Nephron (organoid): ENCODE measurements at regions not wholly inside any gene's neighbourhood (a gene's known extent, or its start where the extent isn't known, plus 50 kb on each side); places are given as distances from the start of the nearest gene placed in this dataset.

ENCODE experiments used
- H3K27ac Mint-ChIP-seq, 3 experiments: 2 replicates each; pipeline ENCODE4 v1.8.0; 2020; ENCODE audit warnings: mixed read lengths in 3 of 3, mild to moderate bottlenecking in 2 of 3, moderate library complexity in 1 of 3
- H3K27me3 Mint-ChIP-seq: 2 replicates; pipeline ENCODE4 v1.8.0; 2021; ENCODE audit warnings: low read depth, mild to moderate bottlenecking, moderate library complexity, mixed read lengths
- H3K36me3 Mint-ChIP-seq: 2 replicates; pipeline ENCODE4 v1.8.0; 2020; ENCODE audit warnings: low read depth, mixed read lengths
- H3K4me1 Mint-ChIP-seq: 2 replicates; pipeline ENCODE4 v1.8.0; 2020; ENCODE audit warnings: mixed read lengths
- H3K4me3 Mint-ChIP-seq, 3 experiments: 2 replicates each; pipeline ENCODE4 v1.8.0; 2020; ENCODE audit warnings: mild to moderate bottlenecking in 3 of 3, mixed read lengths in 3 of 3, moderate library complexity in 2 of 3
- H3K9me3 Mint-ChIP-seq: 2 replicates; pipeline ENCODE4 v1.8.0; 2020; ENCODE audit warnings: mixed read lengths
- CTCF ChIP-seq, 3 experiments: fragments of 200-600 bp; sonication (generic); IDR thresholded peaks; one replicate each; pipeline ENCODE4 v1.5.0; 2021; ENCODE audit warnings: antibody characterized with exemption in 3 of 3; ENCODE audit not compliant: unreplicated experiment in 3 of 3

GRCh38 chr9:129337336-129338140, 159.5 kb upstream of the IER5L start:
- H3K4me3 Mint-ChIP-seq = peak overlapping the region; percentile 1 to 82 (median 45)
- H3K27ac Mint-ChIP-seq = peak overlapping the region in 2 of 3 experiments; percentile 91 to 99
- peaks cover 4% of the 10 kb centered on the region for H3K27me3 Mint-ChIP-seq
- peaks cover 40% of the 10 kb centered on the region for H3K4me1 Mint-ChIP-seq
- no peak for TF ChIP-seq CTCF (IDR thresholded peaks at IDR 0.05; ENCODE audit: unreplicated experiment in 3 of 3)
- H3K9me3 Mint-ChIP-seq = no peaks in the 10 kb centered on the region
- H3K36me3 Mint-ChIP-seq = no peaks in the 10 kb centered on the region

GRCh38 chr9:129336601-129337331, 158.7 kb upstream of the IER5L start:
- Mint-ChIP-seq H3K36me3 (no peaks in the 10 kb centered on the region), H3K27ac (peak overlapping the region in 2 of 3 experiments; percentile 91 to 99)

GRCh38 chr9:129336130-129336528, 158.1 kb upstream of the IER5L start:
- no peak for TF ChIP-seq CTCF (IDR thresholded peaks at IDR 0.05; ENCODE audit: unreplicated experiment in 3 of 3)
- Mint-ChIP-seq H3K9me3 (no peaks in the 10 kb centered on the region), H3K27ac (peak overlapping the region in 2 of 3 experiments; percentile 91 to 99), H3K27me3 (peaks cover 4% of the 10 kb centered on the region), H3K4me1 (peaks cover 49% of the 10 kb centered on the region), H3K4me3 (peak overlapping the region in 2 of 3 experiments; percentile 13 to 18), H3K36me3 (no peaks in the 10 kb centered on the region)

More at GRCh38 chr9:129336601-129337331, 158.7 kb upstream of the IER5L start:
- peaks cover 44% of the 10 kb centered on the region for H3K4me1 Mint-ChIP-seq
- TF ChIP-seq CTCF (IDR thresholded peaks at IDR 0.05; ENCODE audit: unreplicated experiment in 3 of 3) = no peak
- H3K9me3 Mint-ChIP-seq = no peaks in the 10 kb centered on the region
- peak overlapping the region; percentile 78 to 82 (median 80) for H3K4me3 Mint-ChIP-seq
- H3K27me3 Mint-ChIP-seq = peaks cover 4% of the 10 kb centered on the region

GRCh38 chr9:129335464-129336129, 157.5 kb upstream of the IER5L start:
- no peaks in the 10 kb centered on the region for H3K9me3 Mint-ChIP-seq
- no peaks in the 10 kb centered on the region for H3K36me3 Mint-ChIP-seq
- peak overlapping the region in 2 of 3 experiments; percentile 91 to 99 for H3K27ac Mint-ChIP-seq
- no peak for TF ChIP-seq CTCF (IDR thresholded peaks at IDR 0.05; ENCODE audit: unreplicated experiment in 3 of 3)
- H3K4me1 Mint-ChIP-seq = peaks cover 55% of the 10 kb centered on the region
- H3K27me3 Mint-ChIP-seq = peaks cover 4% of the 10 kb centered on the region
- H3K4me3 Mint-ChIP-seq = peak overlapping the region; percentile 15 to 18 (median 18)

GRCh38 chr9:129334105-129334935, 156.3 kb upstream of the IER5L start:
- peak in 1 of 3 experiments; percentile 16 for TF ChIP-seq CTCF (IDR thresholded peaks at IDR 0.05; ENCODE audit: unreplicated experiment in 3 of 3)
- Mint-ChIP-seq H3K4me1 (peaks cover 55% of the 10 kb centered on the region), H3K9me3 (no peaks in the 10 kb centered on the region), H3K4me3 (peak overlapping the region; percentile 18 to 38 (median 22)), H3K27ac (peak overlapping the region in 2 of 3 experiments; percentile 91 to 99), H3K36me3 (no peaks in the 10 kb centered on the region), H3K27me3 (peaks cover 4% of the 10 kb centered on the region)
